Natural killer cell (primary cell): ENCODE measurements at regions not wholly inside any gene's neighbourhood (a gene's known extent, or its start where the extent isn't known, plus 50 kb on each side); places are given as distances from the start of the nearest gene placed in this dataset.

Source experiments
- ATAC-seq, 3 donors: fragments of 150-1000 bp in 2 of 3; fragments of 200-7000 bp in 1 of 3; cut with Tn5 transposase; 1 replicate in 1 of 3; 2 replicates in 2 of 3; pipeline ENCODE4 v1.10.0; 2021; ENCODE audit warnings: mild to moderate bottlenecking in 2 of 3, moderate library complexity in 2 of 3
- DNase-seq, 2 donors: peaks; one replicate each; pipeline versions ENCODE4 v3.0.0 to v3.0.0-alpha.2; 2013 to 2021; ENCODE audit warnings: mixed read lengths in 1 of 2
- H3K27ac ChIP-seq: one replicate; pipeline ENCODE4 v1.5.1; 2013; ENCODE audit warnings: mild to moderate bottlenecking, low read length
- H3K27me3 ChIP-seq: one replicate; pipeline ENCODE4 v1.6.1; 2013; ENCODE audit warnings: low read length; ENCODE audit not compliant: control insufficient read depth, insufficient read depth
- H3K36me3 ChIP-seq: one replicate; pipeline ENCODE4 v1.6.1; 2013; ENCODE audit warnings: low read length; ENCODE audit not compliant: control insufficient read depth, insufficient read depth
- H3K4me1 ChIP-seq: one replicate; pipeline ENCODE4 v1.6.1; 2013; ENCODE audit warnings: low read length; ENCODE audit not compliant: control insufficient read depth, insufficient read depth
- H3K4me3 ChIP-seq: one replicate; pipeline ENCODE4 v1.5.1; 2013; ENCODE audit warnings: low read length
- H3K9me3 ChIP-seq: one replicate; pipeline ENCODE4 v1.6.1; 2013; ENCODE audit warnings: low read length; ENCODE audit not compliant: control insufficient read depth, insufficient read depth
- H3K27ac Mint-ChIP-seq, 2 donors: one replicate each; pipeline ENCODE4 v1.8.0; 2022; ENCODE audit warnings: mild to moderate bottlenecking in 2 of 2, mixed read lengths in 2 of 2, moderate library complexity in 1 of 2
- H3K27me3 Mint-ChIP-seq, 2 donors: one replicate each; pipeline ENCODE4 v1.8.0; 2022; ENCODE audit warnings: low read depth in 2 of 2, mixed read lengths in 2 of 2
- H3K36me3 Mint-ChIP-seq: one replicate; pipeline ENCODE4 v1.8.0; 2022; ENCODE audit warnings: mixed read lengths
- H3K4me1 Mint-ChIP-seq, 2 donors: one replicate each; pipeline ENCODE4 v1.8.0; 2022; ENCODE audit warnings: mixed read lengths in 2 of 2
- H3K4me3 Mint-ChIP-seq: one replicate; pipeline ENCODE4 v1.8.0; 2022; ENCODE audit warnings: mild to moderate bottlenecking, moderate library complexity, mixed read lengths
- H3K9me3 Mint-ChIP-seq, 2 donors: one replicate each; pipeline ENCODE4 v1.8.0; 2022; ENCODE audit warnings: mixed read lengths in 2 of 2
- CTCF ChIP-seq: fragments of 200-600 bp; IDR thresholded peaks from one replicate; pipeline ENCODE4 v1.8.0; 2022; ENCODE audit warnings: antibody characterized with exemption
- WGBS: methylation state at CpG from one replicate; pipeline ENCODE4 v1.1.7; 2013; ENCODE audit warnings: missing lambda C conversion rate; ENCODE audit not compliant: insufficient coverage; 5-methylcytosine and 5-hydroxymethylcytosine counted together
- intact Hi-C: fragments of 100-400 bp; cut with micrococcal nuclease; formaldehyde crosslinking; loops from one replicate; pipeline ENCODE4 v1.14.2; 2022

GRCh38 chr18:59052965-59053820 lies 86.5 kb upstream of the SEC11C start:
- Mint-ChIP-seq H3K27ac (no peak overlapping the region), H3K36me3 (no peaks in the 10 kb centered on the region), H3K9me3 (no peaks in the 10 kb centered on the region), H3K4me3 (no peak overlapping the region), H3K4me1 (no peaks in the 10 kb centered on the region), H3K27me3 (peaks cover 8 to 13% of the 10 kb centered on the region in 2 donors)
- Histone ChIP-seq H3K4me3 (no peak overlapping the region), H3K9me3 (no peaks in the 10 kb centered on the region), H3K36me3 (no peaks in the 10 kb centered on the region), H3K4me1 (no peaks in the 10 kb centered on the region), H3K27me3 (no peaks in the 10 kb centered on the region), H3K27ac (no peak overlapping the region)
- WGBS, result 81% methylated on average over 2 of the region's 6 CpGs
- ATAC-seq, result no peak
- no peak for DNase-seq
- intact Hi-C loops, result no loop called here
- no peak for TF ChIP-seq CTCF

GRCh38 chr18:59054496-59055287 lies 85.0 kb upstream of the SEC11C start:
- peaks cover 8 to 13% of the 10 kb centered on the region in 2 donors for H3K27me3 Mint-ChIP-seq
- H3K36me3 Mint-ChIP-seq, result no peaks in the 10 kb centered on the region
- intact Hi-C loops, result no loop called here
- no peak for TF ChIP-seq CTCF
- H3K27me3 ChIP-seq, result no peaks in the 10 kb centered on the region
- no peaks in the 10 kb centered on the region for H3K4me1 ChIP-seq
- H3K27ac Mint-ChIP-seq, result no peak overlapping the region
- no peaks in the 10 kb centered on the region for H3K9me3 Mint-ChIP-seq
- H3K9me3 ChIP-seq, result no peaks in the 10 kb centered on the region
- 69% methylated on average over 4 of the region's 7 CpGs for WGBS
- H3K4me1 Mint-ChIP-seq, result no peaks in the 10 kb centered on the region
- no peak overlapping the region for H3K27ac ChIP-seq
- no peaks in the 10 kb centered on the region for H3K36me3 ChIP-seq
- ATAC-seq (no peak), DNase-seq (no peak)
- no peak overlapping the region for H3K4me3 ChIP-seq
- no peak overlapping the region for H3K4me3 Mint-ChIP-seq

DNA sequence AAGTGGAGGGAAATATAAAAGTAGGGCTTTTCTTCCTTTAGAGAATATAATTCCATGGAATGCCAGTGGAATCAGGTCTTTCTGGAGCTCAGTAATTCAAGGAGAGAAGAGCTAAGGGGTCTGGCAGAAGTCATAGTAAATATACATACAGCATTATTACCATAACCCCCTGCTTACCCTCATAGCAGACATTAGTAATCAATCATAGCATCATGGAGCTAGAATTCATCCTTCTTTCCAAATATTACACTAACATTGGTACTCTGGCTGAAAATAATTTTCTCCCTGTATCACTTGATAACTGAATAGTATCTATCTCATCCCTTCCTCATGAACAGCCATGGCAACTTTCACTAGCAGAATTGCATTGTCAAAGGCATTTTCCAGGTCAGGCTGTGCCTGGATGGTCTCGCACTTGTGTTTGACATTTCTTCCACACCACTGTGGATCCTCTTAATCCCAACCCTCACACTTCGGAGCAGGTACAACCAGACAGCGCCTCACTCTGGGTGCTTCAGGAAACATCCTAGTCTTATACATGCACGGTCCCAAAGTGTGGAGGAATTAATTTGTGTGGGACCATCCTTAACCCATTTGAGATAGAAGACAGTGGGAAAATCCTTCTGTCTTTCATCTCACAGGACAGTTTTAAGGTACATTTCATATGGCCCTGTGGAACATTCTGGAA lies 84.2 kb upstream of the SEC11C start:
- no peak for ATAC-seq
- H3K27me3 Mint-ChIP-seq, result peaks cover 8 to 17% of the 10 kb centered on the region in 2 donors
- Histone ChIP-seq H3K27me3 (no peaks in the 10 kb centered on the region), H3K36me3 (no peaks in the 10 kb centered on the region), H3K27ac (no peak overlapping the region), H3K4me3 (no peak overlapping the region), H3K9me3 (no peaks in the 10 kb centered on the region), H3K4me1 (no peaks in the 10 kb centered on the region)
- H3K9me3 Mint-ChIP-seq, result no peaks in the 10 kb centered on the region
- H3K4me1 Mint-ChIP-seq, result no peaks in the 10 kb centered on the region
- H3K27ac Mint-ChIP-seq, result no peak overlapping the region
- no peaks in the 10 kb centered on the region for H3K36me3 Mint-ChIP-seq
- DNase-seq, result no peak
- no peak for TF ChIP-seq CTCF
- intact Hi-C loops, result no loop called here
- no peak overlapping the region for H3K4me3 Mint-ChIP-seq
- WGBS, result 91% methylated on average over 3 of the region's 4 CpGs
